ENCODE measurements at regions not wholly inside any gene's neighbourhood (a gene's known extent, or its start where the extent isn't known, plus 50 kb on each side); places are given as distances from the start of the nearest gene placed in this dataset.
A peak's percentile ranks its signal among the peaks of the same experiment; 100 is the strongest.

- no peak for DNase-seq
These were observed 165.7 kb upstream of the DMRT1 start for GRCh38 chr9:675697-676370.

GRCh38 chr9:676780-677438 is 164.6 kb upstream of the DMRT1 start:
- no peak for DNase-seq

- peak; percentile 44 for DNase-seq
These were observed 163.9 kb upstream of the DMRT1 start for GRCh38 chr9:677461-678097.

GRCh38 chr9:678897-679296 is 162.6 kb upstream of the DMRT1 start:
- DNase-seq: no peak

GRCh38 chr9:679462-679861 is 162.0 kb upstream of the DMRT1 start:
- no peak for DNase-seq

GRCh38 chr9:680106-680505 is 161.4 kb upstream of the DMRT1 start:
- no peak for DNase-seq

GRCh38 chr9:682633-683508 is 158.6 kb upstream of the DMRT1 start:
- no peak for DNase-seq

- DNase-seq: no peak
These were observed 157.9 kb upstream of the DMRT1 start for GRCh38 chr9:683509-684021.

GRCh38 chr9:684054-684890 is 157.2 kb upstream of the DMRT1 start:
- DNase-seq: no peak

- DNase-seq: no peak
These were observed 156.6 kb upstream of the DMRT1 start for GRCh38 chr9:684941-685340.

- DNase-seq: no peak
These were observed 155.1 kb upstream of the DMRT1 start for GRCh38 chr9:686321-686813.

- DNase-seq: no peak
These were observed 154.3 kb upstream of the DMRT1 start for GRCh38 chr9:687034-687785.

GRCh38 chr9:687994-688393 is 153.5 kb upstream of the DMRT1 start:
- DNase-seq: no peak

GRCh38 chr9:690517-691111 is 150.9 kb upstream of the DMRT1 start:
- DNase-seq: no peak

GRCh38 chr9:691825-692400 is 149.6 kb upstream of the DMRT1 start:
- peak; percentile 7 for DNase-seq

- DNase-seq: no peak
These were observed 148.8 kb upstream of the DMRT1 start for GRCh38 chr9:692636-693129.

- DNase-seq: peak; percentile 2
These were observed 148.1 kb upstream of the DMRT1 start for GRCh38 chr9:693201-694091.

GRCh38 chr9:694092-694402 is 147.4 kb upstream of the DMRT1 start:
- no peak for DNase-seq
